ENCODE measurements at regions not wholly inside any gene's neighbourhood (a gene's known extent, or its start where the extent isn't known, plus 50 kb on each side); places are given as distances from the start of the nearest gene placed in this dataset.

GRCh38 chr16:87015021-87015420, 302.2 kb downstream of the C16orf95 start:
- no peak for TF ChIP-seq CTCF (IDR thresholded peaks at IDR 0.05; ENCODE audit: insufficient read depth, low read length, severe bottlenecking)
- no peak for FAIRE-seq
- Histone ChIP-seq H3K27me3 (ENCODE audit: control insufficient read depth, insufficient read depth, low read length) (no peaks in the 10 kb centered on the region), H3K4me3 (ENCODE audit: low read depth, low read length) (no peak overlapping the region), H3K36me3 (ENCODE audit: control insufficient read depth, insufficient read depth, low read length) (no peaks in the 10 kb centered on the region)
- no peak for DNase-seq (ENCODE audit: low read depth)

GRCh38 chr16:87016046-87017035, 300.9 kb downstream of the C16orf95 start:
- no peak for DNase-seq (ENCODE audit: low read depth)
- Histone ChIP-seq H3K4me3 (ENCODE audit: low read depth, low read length) (no peak overlapping the region), H3K36me3 (ENCODE audit: control insufficient read depth, insufficient read depth, low read length) (no peaks in the 10 kb centered on the region), H3K27me3 (ENCODE audit: control insufficient read depth, insufficient read depth, low read length) (no peaks in the 10 kb centered on the region)
- TF ChIP-seq CTCF (IDR thresholded peaks at IDR 0.05; ENCODE audit: insufficient read depth, low read length, severe bottlenecking), result no peak
- no peak for FAIRE-seq

GRCh38 chr16:87017371-87018012, 299.7 kb downstream of the C16orf95 start:
- DNase-seq (ENCODE audit: low read depth), result peak; percentile 62
- Histone ChIP-seq H3K27me3 (ENCODE audit: control insufficient read depth, insufficient read depth, low read length) (no peaks in the 10 kb centered on the region), H3K36me3 (ENCODE audit: control insufficient read depth, insufficient read depth, low read length) (no peaks in the 10 kb centered on the region), H3K4me3 (ENCODE audit: low read depth, low read length) (no peak overlapping the region)
- no peak for TF ChIP-seq CTCF (IDR thresholded peaks at IDR 0.05; ENCODE audit: insufficient read depth, low read length, severe bottlenecking)
- FAIRE-seq, result no peak

- TF ChIP-seq CTCF (IDR thresholded peaks at IDR 0.05; ENCODE audit: insufficient read depth, low read length, severe bottlenecking), result no peak
- Histone ChIP-seq H3K36me3 (ENCODE audit: control insufficient read depth, insufficient read depth, low read length) (no peaks in the 10 kb centered on the region), H3K27me3 (ENCODE audit: control insufficient read depth, insufficient read depth, low read length) (no peaks in the 10 kb centered on the region), H3K4me3 (ENCODE audit: low read depth, low read length) (no peak overlapping the region)
- no peak for FAIRE-seq
- no peak for DNase-seq (ENCODE audit: low read depth)
Measured at GRCh38 chr16:87025676-87026075, 291.5 kb downstream of the C16orf95 start.

- FAIRE-seq, result no peak
Measured at GRCh38 chr16:87027056-87027616, 290.1 kb downstream of the C16orf95 start.

More at GRCh38 chr16:87027056-87027616, 290.1 kb downstream of the C16orf95 start:
- no peak for TF ChIP-seq CTCF (IDR thresholded peaks at IDR 0.05; ENCODE audit: insufficient read depth, low read length, severe bottlenecking)
- Histone ChIP-seq H3K27me3 (ENCODE audit: control insufficient read depth, insufficient read depth, low read length) (no peaks in the 10 kb centered on the region), H3K36me3 (ENCODE audit: control insufficient read depth, insufficient read depth, low read length) (no peaks in the 10 kb centered on the region), H3K4me3 (ENCODE audit: low read depth, low read length) (no peak overlapping the region)
- no peak for DNase-seq (ENCODE audit: low read depth)

All from bronchial epithelial cell (primary cell).